NCI-H1694 (cell line): ENCODE measurements at regions not wholly inside any gene's neighbourhood (a gene's known extent, or its start where the extent isn't known, plus 50 kb on each side); places are given as distances from the start of the nearest gene placed in this dataset.

Source experiments
- DNase-seq: peaks from one replicate; lab custom pipeline; 2025; lab: John Stamatoyannopoulos, UW

- no peak for DNase-seq
These were observed 348.3 kb downstream of the CYRIA start for GRCh38 chr2:16317211-16317830.

DNA sequence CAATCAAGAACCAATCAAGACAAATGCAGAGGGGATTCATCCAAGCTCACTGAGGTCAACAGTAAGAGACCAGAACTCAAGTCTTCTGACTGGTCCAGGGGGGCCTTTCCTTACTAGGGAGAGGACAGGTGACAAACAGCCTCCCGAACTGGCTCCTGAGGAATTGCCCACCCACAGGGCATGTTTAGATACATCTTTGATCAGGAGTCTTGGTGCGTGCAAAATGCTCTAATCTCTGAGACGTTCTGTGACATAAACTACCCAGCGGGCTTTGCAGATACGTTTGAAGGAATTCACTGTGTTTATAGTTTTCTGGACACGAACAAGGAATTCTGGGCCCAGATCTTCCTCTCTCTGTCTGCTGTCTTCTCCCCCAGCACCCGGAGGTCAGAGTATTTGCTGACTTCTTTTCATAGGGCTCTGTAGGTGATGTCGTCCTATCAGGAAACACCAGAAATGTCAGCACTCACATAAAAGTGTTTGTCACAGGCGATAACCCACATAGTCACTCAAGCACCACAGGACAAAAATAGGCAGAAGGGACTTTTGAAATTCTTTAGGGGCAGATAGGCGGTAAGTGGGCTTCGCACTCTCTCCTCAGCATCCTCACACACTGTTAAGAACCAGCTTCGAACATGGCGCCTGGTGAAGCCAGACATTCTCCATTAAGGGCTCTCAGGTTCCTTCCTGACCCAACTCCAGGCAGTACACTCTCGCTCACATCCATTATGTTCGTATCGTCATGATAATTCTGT is 349.0 kb downstream of the CYRIA start:
- no peak for DNase-seq

- DNase-seq = no peak
These were observed 349.7 kb downstream of the CYRIA start for GRCh38 chr2:16315908-16316307.

DNA sequence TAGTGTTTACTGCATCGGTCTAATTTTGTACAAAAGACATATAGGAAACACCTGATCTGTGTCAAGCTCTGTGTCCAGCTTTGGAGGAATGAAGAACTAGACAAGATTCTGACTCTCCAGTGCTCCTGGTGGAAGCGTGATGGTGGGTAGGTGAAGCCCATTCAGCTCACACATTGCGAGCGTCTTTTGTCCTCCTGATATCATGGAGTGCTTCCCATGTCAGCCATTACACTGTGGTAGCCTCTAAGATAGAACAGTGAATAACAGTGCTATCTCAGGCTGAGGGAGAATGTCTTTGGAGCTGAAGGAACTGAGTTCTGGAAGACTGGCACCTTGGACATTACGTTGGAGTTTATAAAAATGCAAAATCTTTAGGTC is 350.2 kb downstream of the CYRIA start:
- DNase-seq = no peak

- DNase-seq = no peak
These were observed 350.8 kb downstream of the CYRIA start for GRCh38 chr2:16314691-16315457.

DNA sequence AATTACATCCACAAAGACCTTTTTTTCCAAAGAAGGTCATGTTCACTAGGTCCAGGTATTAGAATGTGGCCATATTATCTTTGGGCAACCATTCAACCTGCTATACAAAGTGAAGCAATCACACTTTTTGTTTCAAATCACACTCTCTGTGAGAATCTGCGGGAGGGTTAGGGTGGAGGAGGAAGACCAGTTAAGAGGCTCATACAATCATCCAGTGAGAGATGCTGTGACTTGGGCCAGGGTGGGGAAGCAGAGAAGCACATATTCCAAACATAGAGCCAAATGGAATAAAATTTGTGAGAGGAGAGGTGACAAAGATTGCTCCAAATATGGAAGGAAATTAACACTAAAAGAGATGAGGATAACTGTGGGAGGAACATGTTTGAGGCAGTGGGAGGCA is 351.6 kb downstream of the CYRIA start:
- DNase-seq = no peak

DNA sequence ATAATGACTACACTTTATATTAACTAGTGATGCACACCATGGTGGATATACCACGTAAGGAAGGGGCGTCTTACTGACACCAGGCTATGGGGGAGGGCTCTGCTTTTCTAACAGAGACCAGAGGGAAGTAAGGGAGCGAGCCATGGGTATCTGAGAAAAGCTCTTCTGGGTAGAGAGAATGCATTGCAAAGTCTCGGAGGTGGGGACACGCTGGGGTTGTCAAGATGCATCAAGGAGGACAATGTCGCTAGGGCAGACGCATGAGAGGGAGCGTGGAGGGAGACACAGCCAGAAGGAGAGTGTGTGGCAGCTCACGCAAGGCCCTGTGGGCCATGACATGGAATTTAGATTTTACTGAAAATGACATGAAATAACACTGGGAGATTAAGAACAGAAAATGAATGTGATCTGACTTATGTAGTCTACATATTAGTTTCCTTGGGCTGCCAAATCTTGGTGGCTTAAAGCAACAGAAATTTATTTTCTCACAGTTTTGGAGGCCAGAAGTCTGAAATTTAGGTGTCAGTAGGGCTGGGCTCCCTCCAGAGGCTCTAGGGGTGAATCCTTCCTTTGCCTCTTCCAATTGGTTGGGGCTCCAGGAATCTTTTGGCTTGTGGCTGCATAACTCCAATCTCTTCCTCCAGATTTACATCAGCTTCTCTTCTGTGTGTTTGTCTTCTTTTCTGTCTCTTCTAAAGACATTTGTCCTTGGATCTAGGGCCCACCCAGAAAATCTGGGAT is 352.2 kb downstream of the CYRIA start:
- no peak for DNase-seq

DNA sequence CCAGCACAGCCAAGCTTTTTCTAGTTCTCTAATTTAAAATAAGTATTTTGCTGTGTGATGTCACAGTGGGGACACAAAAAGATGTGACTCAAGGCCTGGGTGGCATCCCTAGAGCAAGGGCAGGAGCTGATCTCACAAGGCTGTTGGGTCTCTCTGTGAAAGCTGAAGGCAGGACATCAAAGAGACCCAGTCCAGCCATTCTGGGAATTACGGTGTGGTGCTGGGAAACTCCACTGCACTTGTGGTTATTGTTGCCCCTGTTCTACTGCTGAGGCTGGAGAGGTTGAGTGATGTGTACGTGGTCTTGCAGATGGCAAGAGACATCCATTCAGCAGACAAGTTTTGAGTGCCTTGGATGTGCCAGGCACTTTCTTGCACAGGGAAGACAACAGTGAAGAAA is 352.9 kb downstream of the CYRIA start:
- no peak for DNase-seq

DNA sequence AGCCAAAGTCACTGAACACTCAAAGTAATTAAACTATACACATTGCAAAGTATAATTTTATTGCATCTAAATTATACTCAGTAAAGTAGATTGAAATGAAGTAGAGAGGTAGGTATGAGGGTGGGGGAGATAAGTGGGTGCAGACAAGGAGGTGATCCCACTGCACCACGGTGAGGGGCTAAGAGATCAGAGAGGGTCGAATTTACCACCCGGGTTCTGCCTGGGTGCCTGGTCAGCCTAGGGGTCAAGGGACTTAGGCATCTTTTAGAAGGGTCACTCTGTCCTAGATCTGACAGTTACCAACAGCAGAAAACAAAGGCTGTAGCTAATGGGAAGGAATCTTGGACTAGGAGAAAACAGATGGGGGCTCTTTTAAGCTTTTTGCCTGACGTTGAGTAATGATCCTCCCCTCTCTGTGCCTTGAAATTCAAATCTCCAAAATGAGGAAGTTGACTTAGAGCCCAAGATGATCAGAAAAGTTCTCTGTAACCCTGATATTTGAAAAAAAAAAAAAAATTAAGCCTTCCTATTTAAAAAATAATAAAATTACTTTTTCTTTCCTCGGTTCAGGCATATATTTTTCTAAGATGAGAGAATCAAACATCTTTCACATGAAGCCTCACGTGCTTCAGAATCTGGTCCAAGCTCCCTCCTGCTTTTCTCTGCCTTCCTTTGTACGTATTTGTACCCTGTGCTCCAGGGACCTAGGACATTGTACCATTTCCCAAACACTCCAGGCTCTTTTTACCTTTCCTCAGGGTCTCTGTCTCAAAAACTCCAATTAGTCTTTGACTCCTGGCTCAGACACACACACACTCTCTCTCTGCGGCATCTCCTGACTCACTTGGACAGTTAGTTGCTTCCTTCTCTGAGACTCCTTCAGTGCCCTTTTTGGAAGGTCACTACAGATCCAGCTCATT is 353.9 kb downstream of the CYRIA start:
- DNase-seq = no peak

DNA sequence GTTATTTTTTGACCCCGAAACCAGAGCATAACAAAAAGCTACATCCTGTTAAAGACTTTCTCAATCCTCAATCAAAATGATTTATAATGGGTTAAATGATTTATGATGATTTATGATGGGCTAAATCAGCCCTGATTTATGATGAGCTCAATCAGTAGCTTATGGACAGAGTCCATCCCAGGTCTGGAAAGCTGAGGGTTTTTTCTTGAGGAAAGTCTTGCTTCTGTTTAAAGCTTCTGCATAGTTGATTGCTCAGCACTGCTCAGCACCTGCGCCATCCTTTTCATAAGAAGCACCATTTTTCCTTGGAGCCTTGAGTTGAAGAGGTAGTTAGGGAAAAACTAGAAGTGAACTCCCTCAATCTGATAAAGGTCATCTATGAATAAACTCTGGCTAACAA is 356.8 kb downstream of the CYRIA start:
- no peak for DNase-seq

DNA sequence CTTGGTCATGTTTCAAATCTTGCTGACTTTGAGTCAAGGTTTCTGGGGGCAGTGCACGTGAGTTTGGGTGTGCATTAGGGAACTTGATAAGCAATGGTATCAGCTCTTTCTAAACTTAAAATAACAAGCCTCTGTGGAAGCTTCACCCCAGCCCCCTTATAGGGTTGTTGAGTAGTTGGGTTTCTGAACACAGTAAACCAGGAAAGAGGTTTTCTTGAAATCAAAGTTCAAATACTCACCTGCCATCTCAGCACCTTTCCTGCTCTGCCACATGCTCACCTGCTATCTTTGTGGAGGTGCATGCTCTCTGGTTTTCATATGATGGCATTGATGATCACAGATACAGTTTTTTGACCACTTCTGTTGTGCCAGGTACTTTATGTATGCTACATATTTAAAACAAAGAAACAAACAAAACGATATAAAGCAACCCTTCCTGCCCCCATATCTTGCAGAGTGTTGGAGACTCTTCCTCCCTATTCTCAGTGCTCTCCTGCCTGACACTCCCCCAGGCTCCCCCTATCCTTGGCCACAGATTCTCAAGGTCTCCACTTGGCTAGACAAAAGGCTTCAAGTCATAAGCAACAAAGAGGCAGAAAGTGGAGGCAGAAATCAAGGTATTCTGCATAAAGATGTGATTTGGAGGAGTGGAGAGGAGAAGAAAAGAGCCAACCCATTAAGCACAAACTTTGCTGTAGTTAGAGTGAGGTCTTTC is 360.6 kb downstream of the CYRIA start:
- no peak for DNase-seq

DNA sequence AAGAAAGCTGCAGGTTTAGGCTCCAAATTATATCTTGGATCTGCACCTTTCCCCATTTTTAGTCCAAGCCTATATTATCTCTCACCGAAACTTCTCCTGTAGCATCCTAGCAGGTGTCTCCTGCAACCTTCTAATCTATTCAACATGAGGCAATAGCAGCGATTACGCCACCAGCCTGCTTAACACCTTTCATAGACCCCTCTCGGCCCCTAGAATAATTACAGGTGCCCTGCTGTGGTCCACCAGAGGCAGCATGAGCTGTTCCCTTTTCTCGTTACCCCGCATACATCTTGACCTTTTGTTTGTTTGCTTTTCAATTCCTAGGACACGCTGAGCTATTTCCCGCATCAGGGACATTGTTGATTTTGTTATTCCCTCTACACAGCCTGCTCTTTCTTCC is 361.9 kb downstream of the CYRIA start:
- DNase-seq = no peak

- no peak for DNase-seq
These were observed 362.4 kb downstream of the CYRIA start for GRCh38 chr2:16303273-16303577.

GRCh38 chr2:16302431-16303272 is 362.3 kb downstream of the MYCN start:
- no peak for DNase-seq

GRCh38 chr2:16301961-16302360 is 361.6 kb downstream of the MYCN start:
- DNase-seq = no peak

DNA sequence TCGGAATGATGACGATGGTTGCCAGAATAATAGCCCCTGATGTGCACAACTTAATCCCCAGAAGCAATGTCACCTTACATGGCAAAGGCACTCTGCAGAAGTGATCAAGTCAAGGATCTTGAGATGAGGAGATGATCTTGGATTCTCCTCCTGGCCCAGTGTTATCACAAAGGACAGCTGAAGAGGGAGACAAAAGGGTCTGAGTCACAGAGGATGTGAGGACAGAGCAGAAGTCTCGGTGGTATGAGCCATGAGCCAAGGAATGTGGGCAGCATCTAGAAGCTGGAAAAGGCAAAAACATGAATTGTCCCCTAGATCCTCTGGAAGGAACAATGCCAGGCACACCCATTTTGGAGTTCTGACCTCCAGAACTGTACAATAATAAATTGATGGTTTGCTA is 358.5 kb downstream of the MYCN start:
- DNase-seq = no peak

DNA sequence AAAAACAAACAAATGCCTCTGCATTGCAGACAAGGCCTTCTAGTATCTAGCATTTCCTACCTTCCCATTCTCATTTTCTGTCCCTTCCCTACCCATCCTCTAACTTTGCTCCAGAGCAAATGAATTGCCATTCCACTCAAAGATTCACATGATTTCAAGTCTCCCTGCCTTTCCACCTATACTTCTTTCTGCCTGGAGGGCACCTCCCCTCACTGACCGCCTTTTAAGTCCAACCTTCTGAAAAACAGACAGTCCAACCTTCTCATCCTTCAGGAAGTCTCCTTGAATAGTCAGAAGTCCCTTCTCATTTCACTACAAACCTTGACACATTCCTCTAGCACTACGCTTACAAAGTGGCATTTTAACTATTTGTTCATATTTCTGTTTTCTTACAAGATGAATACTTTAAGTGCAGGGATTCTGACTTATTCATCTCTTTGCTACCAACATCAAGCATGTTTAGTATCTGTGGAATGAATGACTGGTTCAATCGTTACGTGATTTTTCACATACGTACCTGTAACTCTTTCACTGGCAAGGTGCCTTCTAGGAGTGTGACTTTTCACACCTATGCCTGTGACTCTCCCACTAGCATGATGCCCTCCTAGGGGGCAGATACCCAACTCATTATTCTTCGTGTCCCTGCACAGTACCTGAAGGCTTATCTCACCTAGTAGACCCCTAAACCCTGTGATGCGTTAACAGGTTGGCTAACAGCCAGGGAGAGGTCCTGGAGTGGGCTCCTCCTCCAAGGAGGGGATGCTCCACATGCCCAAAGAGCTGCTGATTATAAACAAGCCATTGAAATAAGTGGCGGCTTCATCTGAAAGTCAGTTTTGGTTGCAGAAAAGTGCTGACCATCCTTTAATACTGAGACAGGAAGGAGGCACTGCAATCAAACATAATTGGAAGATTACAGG is 356.2 kb downstream of the MYCN start:
- DNase-seq = no peak

DNA sequence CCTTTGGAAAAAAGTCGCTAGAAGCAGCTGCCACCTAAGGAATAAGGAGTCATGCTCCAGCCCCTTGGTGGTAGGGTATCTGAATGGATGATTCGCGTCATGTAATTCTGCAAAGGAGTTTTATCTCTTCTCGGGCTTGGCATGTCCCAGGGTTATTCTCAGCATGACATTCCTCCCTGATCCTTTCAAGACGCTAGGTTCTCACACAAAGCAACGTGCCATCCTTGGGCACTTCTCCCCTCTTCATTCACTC is 355.6 kb downstream of the MYCN start:
- DNase-seq = no peak

- no peak for DNase-seq
These were observed 354.4 kb downstream of the MYCN start for GRCh38 chr2:16294791-16295190.
